HUES6 (cell line): ENCODE measurements at regions not wholly inside any gene's neighbourhood (a gene's known extent, or its start where the extent isn't known, plus 50 kb on each side); places are given as distances from the start of the nearest gene placed in this dataset.

Experiments
- H3K27ac ChIP-seq: 2 replicates; pipeline ENCODE4 v1.7.0; 2013; ENCODE audit warnings: low read depth, mild to moderate bottlenecking, low read length, inconsistent platforms
- H3K27me3 ChIP-seq: 2 replicates; pipeline ENCODE4 v1.6.1; 2013; ENCODE audit warnings: low read length; ENCODE audit not compliant: control insufficient read depth, insufficient read depth
- H3K36me3 ChIP-seq: 2 replicates; pipeline ENCODE4 v1.6.1; 2013; ENCODE audit warnings: low read length; ENCODE audit not compliant: control insufficient read depth, insufficient read depth
- H3K4me1 ChIP-seq: 2 replicates; pipeline ENCODE4 v1.6.1; 2013; ENCODE audit warnings: low read length; ENCODE audit not compliant: control insufficient read depth, insufficient read depth
- H3K4me3 ChIP-seq: 2 replicates; pipeline ENCODE4 v1.5.1; 2013; ENCODE audit warnings: low read depth, low read length
- H3K9ac ChIP-seq: one replicate; pipeline ENCODE4 v1.6.1; 2013; ENCODE audit warnings: mild to moderate bottlenecking, low read length
- H3K9me3 ChIP-seq: 2 replicates; pipeline ENCODE4 v1.6.1; 2013; ENCODE audit warnings: low read depth, low read length; ENCODE audit not compliant: control insufficient read depth, insufficient read depth

- H3K27me3 ChIP-seq, result no peaks in the 10 kb centered on the region
- no peak overlapping the region for H3K27ac ChIP-seq
- no peaks in the 10 kb centered on the region for H3K9me3 ChIP-seq
- no peak overlapping the region for H3K9ac ChIP-seq
- no peak overlapping the region for H3K4me3 ChIP-seq
- H3K4me1 ChIP-seq, result no peaks in the 10 kb centered on the region
- no peaks in the 10 kb centered on the region for H3K36me3 ChIP-seq
Observed at GRCh38 chr12:42923583-42923982, 334.0 kb upstream of the PRICKLE1 start.

GRCh38 chr12:42923156-42923555, 333.6 kb upstream of the PRICKLE1 start:
- Histone ChIP-seq H3K36me3 (no peaks in the 10 kb centered on the region), H3K27ac (no peak overlapping the region), H3K9ac (no peak overlapping the region), H3K4me3 (no peak overlapping the region), H3K27me3 (no peaks in the 10 kb centered on the region), H3K4me1 (no peaks in the 10 kb centered on the region), H3K9me3 (no peaks in the 10 kb centered on the region)

GRCh38 chr12:42922505-42922850, 332.9 kb upstream of the PRICKLE1 start:
- Histone ChIP-seq H3K9me3 (no peaks in the 10 kb centered on the region), H3K27ac (no peak overlapping the region), H3K4me3 (no peak overlapping the region), H3K27me3 (no peaks in the 10 kb centered on the region), H3K9ac (no peak overlapping the region), H3K4me1 (no peaks in the 10 kb centered on the region), H3K36me3 (no peaks in the 10 kb centered on the region)

- Histone ChIP-seq H3K27ac (no peak overlapping the region), H3K27me3 (no peaks in the 10 kb centered on the region), H3K4me3 (no peak overlapping the region), H3K36me3 (no peaks in the 10 kb centered on the region), H3K9me3 (no peaks in the 10 kb centered on the region), H3K9ac (no peak overlapping the region), H3K4me1 (no peaks in the 10 kb centered on the region)
Observed at GRCh38 chr12:42921741-42922504, 332.4 kb upstream of the PRICKLE1 start.

GRCh38 chr12:42919691-42920090, 330.1 kb upstream of the PRICKLE1 start:
- no peak overlapping the region for H3K4me3 ChIP-seq
- H3K27ac ChIP-seq, result no peak overlapping the region
- no peaks in the 10 kb centered on the region for H3K36me3 ChIP-seq
- H3K27me3 ChIP-seq, result no peaks in the 10 kb centered on the region
- H3K4me1 ChIP-seq, result no peaks in the 10 kb centered on the region
- no peaks in the 10 kb centered on the region for H3K9me3 ChIP-seq
- H3K9ac ChIP-seq, result no peak overlapping the region

DNA sequence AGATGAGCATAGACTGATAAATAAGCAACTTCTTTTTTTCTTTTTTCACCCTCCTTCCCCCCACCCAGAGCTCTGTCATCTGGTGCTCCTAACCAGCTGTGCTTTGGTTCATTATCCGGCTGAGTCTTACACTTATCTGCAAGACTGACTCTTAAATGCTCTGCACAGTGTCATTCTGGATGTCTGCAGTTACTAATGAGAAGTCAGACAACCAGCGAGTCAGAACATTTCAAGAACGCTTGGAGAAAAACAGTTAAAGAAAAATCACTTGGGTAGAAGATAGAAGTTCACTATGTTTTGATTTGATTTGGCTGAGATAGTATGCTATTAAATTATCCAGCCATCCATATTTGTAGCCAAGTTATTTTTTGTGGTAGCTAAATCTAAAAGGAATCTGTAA, 328.9 kb upstream of the PRICKLE1 start:
- no peaks in the 10 kb centered on the region for H3K36me3 ChIP-seq
- peaks cover 4% of the 10 kb centered on the region; the same call in 1 of the 2 replicates for H3K9me3 ChIP-seq
- H3K27me3 ChIP-seq, result no peaks in the 10 kb centered on the region
- H3K4me3 ChIP-seq, result no peak overlapping the region
- no peak overlapping the region for H3K27ac ChIP-seq
- no peak overlapping the region for H3K9ac ChIP-seq
- H3K4me1 ChIP-seq, result no peaks in the 10 kb centered on the region

GRCh38 chr12:42916143-42916542, 326.6 kb upstream of the PRICKLE1 start:
- H3K9me3 ChIP-seq, result peaks cover 10% of the 10 kb centered on the region; the same call in 1 of the 2 replicates
- H3K4me1 ChIP-seq, result no peaks in the 10 kb centered on the region
- H3K27ac ChIP-seq, result no peak overlapping the region
- no peaks in the 10 kb centered on the region for H3K36me3 ChIP-seq
- H3K4me3 ChIP-seq, result no peak overlapping the region
- no peak overlapping the region for H3K9ac ChIP-seq
- no peaks in the 10 kb centered on the region for H3K27me3 ChIP-seq

DNA sequence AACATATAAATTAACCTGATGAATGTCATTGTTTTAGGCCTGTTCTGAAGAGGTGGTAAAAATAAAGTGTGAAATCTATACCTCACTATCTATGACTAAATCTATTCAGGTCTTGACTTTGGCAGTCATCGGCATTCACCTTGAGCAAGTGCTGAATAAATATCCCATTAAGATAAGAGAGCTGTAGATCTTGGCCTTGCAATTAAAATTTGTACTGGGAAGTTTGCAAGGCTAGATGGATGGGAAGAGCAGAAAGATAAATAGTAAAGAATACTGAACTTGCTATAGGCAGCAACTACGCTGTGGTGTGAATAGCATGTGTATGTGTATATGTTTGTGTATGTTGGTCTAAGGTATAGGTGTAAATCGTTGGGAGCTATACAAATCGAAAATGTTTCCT, 325.9 kb upstream of the PRICKLE1 start:
- H3K27ac ChIP-seq, result no peak overlapping the region

GRCh38 chr12:42912367-42912766, 322.8 kb upstream of the PRICKLE1 start:
- Histone ChIP-seq H3K36me3 (no peaks in the 10 kb centered on the region), H3K4me3 (no peak overlapping the region), H3K27ac (no peak overlapping the region), H3K4me1 (no peaks in the 10 kb centered on the region), H3K9ac (no peak overlapping the region), H3K9me3 (peaks cover 10% of the 10 kb centered on the region; the same call in 1 of the 2 replicates), H3K27me3 (no peaks in the 10 kb centered on the region)

More for the DNA sequence above, 325.9 kb upstream of the PRICKLE1 start:
- no peaks in the 10 kb centered on the region for H3K4me1 ChIP-seq
- no peak overlapping the region for H3K9ac ChIP-seq
- no peaks in the 10 kb centered on the region for H3K36me3 ChIP-seq
- no peaks in the 10 kb centered on the region for H3K27me3 ChIP-seq
- no peak overlapping the region for H3K4me3 ChIP-seq
- H3K9me3 ChIP-seq, result peaks cover 10% of the 10 kb centered on the region; the same call in 1 of the 2 replicates

- Histone ChIP-seq H3K27ac (no peak overlapping the region), H3K36me3 (no peaks in the 10 kb centered on the region), H3K4me1 (no peaks in the 10 kb centered on the region), H3K9me3 (peaks cover 20% of the 10 kb centered on the region; the same call in 1 of the 2 replicates), H3K4me3 (no peak overlapping the region), H3K9ac (no peak overlapping the region), H3K27me3 (no peaks in the 10 kb centered on the region)
Observed at GRCh38 chr12:42910656-42911055, 321.1 kb upstream of the PRICKLE1 start.

DNA sequence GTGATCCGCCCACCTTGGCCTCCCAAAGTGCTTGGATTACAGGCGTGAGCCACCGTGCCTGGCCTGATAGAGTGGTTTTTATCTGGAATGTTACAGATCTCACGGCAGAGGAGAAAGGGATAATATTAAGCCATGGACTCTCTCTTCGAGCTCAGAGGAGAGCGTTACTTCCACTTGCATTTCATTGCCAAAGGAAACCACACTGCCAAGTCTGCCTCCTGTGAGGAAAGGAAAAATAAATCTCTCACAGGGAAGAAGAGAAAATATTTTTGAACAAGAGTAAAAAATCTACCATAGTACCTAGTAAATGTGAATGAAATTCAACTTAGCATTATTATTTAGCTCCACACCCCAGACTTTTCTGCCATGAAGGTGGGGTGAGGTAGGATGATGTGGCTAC, 319.2 kb upstream of the PRICKLE1 start:
- Histone ChIP-seq H3K9ac (no peak overlapping the region), H3K4me1 (no peaks in the 10 kb centered on the region), H3K9me3 (peaks cover 19% of the 10 kb centered on the region; the same call in 1 of the 2 replicates), H3K4me3 (no peak overlapping the region), H3K36me3 (no peaks in the 10 kb centered on the region), H3K27me3 (no peaks in the 10 kb centered on the region), H3K27ac (no peak overlapping the region)
